ENCODE measurements at regions not wholly inside any gene's neighbourhood (a gene's known extent, or its start where the extent isn't known, plus 50 kb on each side); places are given as distances from the start of the nearest gene placed in this dataset.

DNA sequence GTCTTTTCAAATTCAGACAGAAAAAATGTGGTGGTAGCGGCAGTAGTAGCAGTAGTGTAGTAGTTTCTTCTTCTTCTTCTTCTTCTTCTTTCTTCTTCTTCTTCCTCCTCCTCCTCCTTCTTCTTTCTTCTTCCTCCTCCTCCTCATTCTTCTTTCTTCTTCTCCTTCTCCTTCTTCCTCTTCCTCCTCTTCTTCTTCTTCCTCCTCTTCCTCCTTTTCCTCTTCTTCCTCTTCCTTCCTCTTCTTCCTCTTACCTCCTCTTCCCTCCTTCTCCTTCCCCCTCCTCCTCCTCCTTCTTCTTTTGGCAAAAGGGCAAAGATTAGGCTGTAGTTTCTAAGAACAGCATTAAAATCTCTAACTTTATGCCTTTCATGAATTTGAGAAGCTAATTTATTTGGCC is 59.6 kb upstream of the INSM2 start:
- POLR2A ChIA-PET = no interaction called here
- TF ChIP-seq, protein P1, sequence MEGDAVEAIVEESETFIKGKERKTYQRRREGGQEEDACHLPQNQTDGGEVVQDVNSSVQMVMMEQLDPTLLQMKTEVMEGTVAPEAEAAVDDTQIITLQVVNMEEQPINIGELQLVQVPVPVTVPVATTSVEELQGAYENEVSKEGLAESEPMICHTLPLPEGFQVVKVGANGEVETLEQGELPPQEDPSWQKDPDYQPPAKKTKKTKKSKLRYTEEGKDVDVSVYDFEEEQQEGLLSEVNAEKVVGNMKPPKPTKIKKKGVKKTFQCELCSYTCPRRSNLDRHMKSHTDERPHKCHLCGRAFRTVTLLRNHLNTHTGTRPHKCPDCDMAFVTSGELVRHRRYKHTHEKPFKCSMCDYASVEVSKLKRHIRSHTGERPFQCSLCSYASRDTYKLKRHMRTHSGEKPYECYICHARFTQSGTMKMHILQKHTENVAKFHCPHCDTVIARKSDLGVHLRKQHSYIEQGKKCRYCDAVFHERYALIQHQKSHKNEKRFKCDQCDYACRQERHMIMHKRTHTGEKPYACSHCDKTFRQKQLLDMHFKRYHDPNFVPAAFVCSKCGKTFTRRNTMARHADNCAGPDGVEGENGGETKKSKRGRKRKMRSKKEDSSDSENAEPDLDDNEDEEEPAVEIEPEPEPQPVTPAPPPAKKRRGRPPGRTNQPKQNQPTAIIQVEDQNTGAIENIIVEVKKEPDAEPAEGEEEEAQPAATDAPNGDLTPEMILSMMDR (IDR thresholded peaks at IDR 0.05; ENCODE audit: low read depth, low read length) = no peak
- no peak overlapping the region for H3K27ac ChIP-seq (ENCODE audit: low read depth, low read length)
- H3K4me3 ChIP-seq (ENCODE audit: low read depth, low read length) = no peak overlapping the region
- no peak for DNase-seq (ENCODE audit: low read depth, low spot score)
- H3K27me3 ChIP-seq (ENCODE audit: control insufficient read depth, insufficient read depth, low read length) = no peaks in the 10 kb centered on the region
- no peaks in the 10 kb centered on the region for H3K9me3 ChIP-seq (ENCODE audit: control insufficient read depth, insufficient read depth, low read length)
- CTCF ChIA-PET = interaction anchor here (0.7 kb wide), 1 partner anchor 331 kb away, joined by 3 read pairs; no protein-coding TSS in a partner anchor

DNA sequence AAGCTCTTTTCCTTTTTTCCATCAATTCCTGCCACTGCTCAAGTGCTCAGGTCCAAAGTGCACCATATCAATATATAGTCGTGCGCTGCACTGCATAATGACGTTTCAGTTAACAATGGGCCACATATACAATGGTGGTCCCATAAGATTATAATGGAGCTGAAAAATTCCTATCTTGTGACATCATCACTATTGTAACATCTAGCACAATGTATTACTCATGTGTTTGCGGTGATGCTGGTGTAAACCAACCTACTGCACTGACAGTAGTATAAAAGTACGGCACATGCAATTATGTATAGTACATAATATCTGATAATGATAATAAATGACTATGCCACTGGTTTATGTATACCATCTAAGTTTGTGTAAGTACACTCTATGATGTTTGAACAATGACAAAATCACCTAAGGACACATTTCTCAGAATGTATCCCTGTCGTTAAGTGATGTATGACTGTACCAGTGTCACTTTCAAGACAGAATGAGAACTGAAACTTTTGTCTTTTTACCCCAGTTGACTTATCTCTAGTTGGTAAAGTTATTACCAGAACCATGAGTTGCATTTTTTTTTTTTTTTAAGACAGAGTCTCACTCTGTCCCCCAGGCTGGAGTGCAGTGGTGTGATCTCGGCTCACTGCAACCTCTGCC is 53.7 kb upstream of the INSM2 start:
- Histone ChIP-seq H3K4me3 (ENCODE audit: low read depth, low read length) (no peak overlapping the region), H3K9me3 (ENCODE audit: control insufficient read depth, insufficient read depth, low read length) (no peaks in the 10 kb centered on the region), H3K27ac (ENCODE audit: low read depth, low read length) (no peak overlapping the region), H3K27me3 (ENCODE audit: control insufficient read depth, insufficient read depth, low read length) (no peaks in the 10 kb centered on the region)
- ChIA-PET POLR2A (no interaction called here), CTCF (interaction anchor here (0.6 kb wide), 1 partner anchor 281 kb away, joined by 9 read pairs; no protein-coding TSS in a partner anchor)
- no peak for DNase-seq (ENCODE audit: low read depth, low spot score)
- TF ChIP-seq, protein P1 (IDR thresholded peaks at IDR 0.05; ENCODE audit: low read depth, low read length) = no peak

DNA sequence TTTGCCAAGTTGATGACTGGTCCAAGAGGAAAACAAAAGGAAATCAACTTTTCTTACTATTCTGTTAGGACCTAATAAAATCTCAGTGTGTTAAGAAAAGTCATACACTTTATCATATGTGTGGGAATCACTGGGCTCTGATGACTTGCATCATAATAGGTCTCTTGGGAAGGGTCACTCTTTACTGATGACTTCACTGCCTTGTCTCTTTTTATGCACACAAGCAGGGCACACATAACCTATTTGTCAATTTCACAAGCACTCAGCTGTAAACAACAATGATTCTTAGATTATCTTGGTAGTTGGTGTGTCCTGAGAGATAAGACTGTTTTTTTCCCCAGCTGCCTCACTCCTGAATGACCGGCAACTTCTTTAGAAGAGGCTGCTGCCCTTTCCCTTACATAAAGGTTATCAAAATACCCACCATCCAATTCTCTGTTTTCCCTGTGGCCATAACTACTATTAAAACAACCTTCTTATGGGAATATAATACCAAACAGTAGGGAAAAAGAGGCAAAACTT is 50.9 kb upstream of the INSM2 start:
- Histone ChIP-seq H3K27ac (ENCODE audit: low read depth, low read length) (no peak overlapping the region), H3K9me3 (ENCODE audit: control insufficient read depth, insufficient read depth, low read length) (no peaks in the 10 kb centered on the region), H3K27me3 (ENCODE audit: control insufficient read depth, insufficient read depth, low read length) (no peaks in the 10 kb centered on the region), H3K4me3 (ENCODE audit: low read depth, low read length) (no peak overlapping the region)
- CTCF ChIA-PET = no interaction called here
- DNase-seq (ENCODE audit: low read depth, low spot score) = no peak
- POLR2A ChIA-PET = no interaction called here
- TF ChIP-seq, protein P1 (IDR thresholded peaks at IDR 0.05; ENCODE audit: low read depth, low read length) = no peak

All from AG04450 (cell line).